ENCODE measurements at regions not wholly inside any gene's neighbourhood (a gene's known extent, or its start where the extent isn't known, plus 50 kb on each side); places are given as distances from the start of the nearest gene placed in this dataset.

GRCh38 chr12:131219670-131220330 is 266.1 kb downstream of the ADGRD1 start:
- 84% methylated on average over 11 of the region's 11 CpGs for WGBS (ENCODE audit: low lambda C conversion rate, missing lambda C conversion rate)

GRCh38 chr12:131220331-131220685 is 266.6 kb downstream of the ADGRD1 start:
- peaks cover 4% of the 10 kb centered on the region for H3K4me1 ChIP-seq (ENCODE audit: insufficient read depth)
- 84% methylated on average over 6 of the region's 6 CpGs for WGBS (ENCODE audit: low lambda C conversion rate, missing lambda C conversion rate)
- no peak for TF ChIP-seq EZH2 (IDR thresholded peaks at IDR 0.05; ENCODE audit: borderline replicate concordance)
- no peak for TF ChIP-seq CTCF (IDR thresholded peaks at IDR 0.05; ENCODE audit: poor library complexity)
- TF ChIP-seq EZH2phosphoT487 (IDR thresholded peaks at IDR 0.05; ENCODE audit: low read depth, severe bottlenecking, unreplicated experiment), result no peak

More at GRCh38 chr12:131219670-131220330, 266.1 kb downstream of the ADGRD1 start:
- Histone ChIP-seq H4K20me1 (ENCODE audit: insufficient read depth, poor library complexity, severe bottlenecking) (no peaks in the 10 kb centered on the region), H2AFZ (no peak overlapping the region), H3K27ac (no peak overlapping the region), H3K4me2 (no peak overlapping the region), H3K4me1 (ENCODE audit: insufficient read depth) (peaks cover 4% of the 10 kb centered on the region), H3K4me3 (no peak overlapping the region), H3K79me2 (no peaks in the 10 kb centered on the region), H3K27me3 (no peaks in the 10 kb centered on the region), H3K9me2 (replicated peaks; ENCODE audit: insufficient read depth) (no peaks in the 10 kb centered on the region), H3K36me3 (replicated peaks; ENCODE audit: insufficient read depth, low read depth) (no peaks in the 10 kb centered on the region), H3K9me3 (ENCODE audit: low read depth) (no peaks in the 10 kb centered on the region)
- TF ChIP-seq EZH2 (IDR thresholded peaks at IDR 0.05; ENCODE audit: borderline replicate concordance) (no peak), CTCF (IDR thresholded peaks at IDR 0.05; ENCODE audit: poor library complexity) (no peak), EZH2phosphoT487 (IDR thresholded peaks at IDR 0.05; ENCODE audit: low read depth, severe bottlenecking, unreplicated experiment) (no peak)
- DNase-seq (ENCODE audit: low spot score), result no peak

DNA sequence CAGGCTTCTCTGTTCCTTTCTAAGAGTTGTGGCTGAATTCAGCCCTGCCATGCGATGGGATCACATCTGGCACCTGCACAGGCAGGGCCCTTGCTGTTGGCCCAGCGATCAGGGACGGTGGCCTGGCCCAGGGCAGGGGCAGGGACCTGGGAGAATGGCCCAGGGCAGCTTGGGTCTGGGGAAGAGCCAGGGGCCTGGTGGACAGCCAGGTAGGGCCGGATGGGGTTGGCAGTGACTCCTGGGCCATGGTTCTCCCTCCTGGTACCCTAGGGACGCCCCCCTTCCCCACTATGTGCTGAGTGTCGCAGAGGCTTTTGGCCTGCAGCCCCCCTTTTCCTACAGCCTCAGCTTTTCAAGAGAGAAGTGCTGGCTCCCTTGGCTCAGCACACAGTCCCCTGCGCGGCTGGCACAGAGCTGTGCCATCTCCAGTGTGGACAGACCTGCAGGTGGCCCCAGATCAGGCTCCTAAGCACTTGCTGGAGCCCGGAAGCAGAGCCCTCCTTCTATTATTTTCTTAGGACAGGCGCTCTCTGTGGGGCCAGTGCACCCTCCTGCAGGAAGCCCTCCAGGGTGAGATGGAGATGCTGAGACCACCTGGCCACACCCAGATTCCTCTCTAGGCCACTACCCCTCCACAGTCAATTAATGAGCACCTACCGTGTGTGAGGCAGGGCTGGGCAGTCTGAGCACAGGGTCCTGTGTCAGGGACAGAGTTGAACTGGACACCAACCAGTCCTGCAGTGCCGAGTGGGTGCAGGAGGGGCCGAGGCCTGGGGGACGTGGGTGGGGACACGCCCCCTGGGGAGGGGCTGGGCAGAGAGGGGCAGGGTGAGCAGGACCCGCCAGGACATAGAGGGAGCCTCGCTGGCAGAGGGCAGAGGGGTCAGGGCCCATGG is 267.6 kb downstream of the ADGRD1 start:
- no peaks in the 10 kb centered on the region for H4K20me1 ChIP-seq (ENCODE audit: insufficient read depth, poor library complexity, severe bottlenecking)
- no peak overlapping the region for H3K27ac ChIP-seq
- H3K9me2 ChIP-seq (replicated peaks; ENCODE audit: insufficient read depth), result no peaks in the 10 kb centered on the region
- no peak overlapping the region for H3K4me2 ChIP-seq
- 82% methylated on average over 13 of the region's 17 CpGs for WGBS (ENCODE audit: low lambda C conversion rate, missing lambda C conversion rate)
- no peak for DNase-seq (ENCODE audit: low spot score)
- H3K79me2 ChIP-seq, result no peaks in the 10 kb centered on the region
- no peaks in the 10 kb centered on the region for H3K36me3 ChIP-seq (replicated peaks; ENCODE audit: insufficient read depth, low read depth)
- H3K27me3 ChIP-seq, result no peaks in the 10 kb centered on the region
- H3K4me3 ChIP-seq, result no peak overlapping the region
- no peak for TF ChIP-seq EZH2 (IDR thresholded peaks at IDR 0.05; ENCODE audit: borderline replicate concordance)
- no peak for TF ChIP-seq EZH2phosphoT487 (IDR thresholded peaks at IDR 0.05; ENCODE audit: low read depth, severe bottlenecking, unreplicated experiment)
- no peak for TF ChIP-seq CTCF (IDR thresholded peaks at IDR 0.05; ENCODE audit: poor library complexity)
- no peaks in the 10 kb centered on the region for H3K9me3 ChIP-seq (ENCODE audit: low read depth)
- no peak overlapping the region for H2AFZ ChIP-seq
- peaks cover 4% of the 10 kb centered on the region for H3K4me1 ChIP-seq (ENCODE audit: insufficient read depth)

More at GRCh38 chr12:131220331-131220685, 266.6 kb downstream of the ADGRD1 start:
- no peaks in the 10 kb centered on the region for H3K9me2 ChIP-seq (replicated peaks; ENCODE audit: insufficient read depth)
- H3K27me3 ChIP-seq, result no peaks in the 10 kb centered on the region
- no peaks in the 10 kb centered on the region for H3K79me2 ChIP-seq
- no peak overlapping the region for H3K27ac ChIP-seq
- H3K4me2 ChIP-seq, result no peak overlapping the region
- no peak overlapping the region for H2AFZ ChIP-seq
- no peak for DNase-seq (ENCODE audit: low spot score)
- no peak overlapping the region for H3K4me3 ChIP-seq
- no peaks in the 10 kb centered on the region for H4K20me1 ChIP-seq (ENCODE audit: insufficient read depth, poor library complexity, severe bottlenecking)
- H3K36me3 ChIP-seq (replicated peaks; ENCODE audit: insufficient read depth, low read depth), result no peaks in the 10 kb centered on the region
- no peaks in the 10 kb centered on the region for H3K9me3 ChIP-seq (ENCODE audit: low read depth)
